Vagina (tissue), 2 donors: ENCODE measurements at regions not wholly inside any gene's neighbourhood (a gene's known extent, or its start where the extent isn't known, plus 50 kb on each side); places are given as distances from the start of the nearest gene placed in this dataset.

Experiments used
- CTCF ChIP-seq, 3 experiments: fragments of 450-650 bp in 2 of 3; fragments of 200-600 bp in 1 of 3; sonication (generic) in 1 of 3; IDR thresholded peaks; one replicate each; pipeline ENCODE4 v1.5.1; 2017 to 2019; ENCODE audit warnings: antibody characterized with exemption in 3 of 3, mild to moderate bottlenecking in 2 of 3, moderate library complexity in 2 of 3
- POLR2AphosphoS5 ChIP-seq, 2 donors: sonication (generic); formaldehyde crosslinking; IDR thresholded peaks; one replicate each; pipeline ENCODE4 v1.9.0; 2017; ENCODE audit warnings: antibody characterized with exemption in 2 of 2, mild to moderate bottlenecking in 2 of 2, low read depth in 1 of 2; ENCODE audit not compliant: insufficient read depth in 1 of 2

- no peak for TF ChIP-seq CTCF (IDR thresholded peaks at IDR 0.05)
- TF ChIP-seq POLR2AphosphoS5 (IDR thresholded peaks at IDR 0.05; ENCODE audit: insufficient read depth in 1 of 2, low read depth in 1 of 2), result no peak
These were observed 380.4 kb downstream of the PCDH7 start for GRCh38 chr4:31100536-31100935.
